T-helper 17 cell (primary cell): ENCODE measurements at regions not wholly inside any gene's neighbourhood (a gene's known extent, or its start where the extent isn't known, plus 50 kb on each side); places are given as distances from the start of the nearest gene placed in this dataset.

Experiments
- ATAC-seq: fragments of 150-1000 bp; cut with Tn5 transposase; 2 replicates; pipeline ENCODE4 v1.10.0; 2021; ENCODE audit warnings: mild to moderate bottlenecking, moderate library complexity
- DNase-seq, 3 donors: peaks; one replicate each; pipeline versions ENCODE4 v3.0.0 to v3.0.0-alpha.2; 2020 to 2021
- H3K9me3 ChIP-seq: one replicate; pipeline ENCODE4 v1.7.0; 2013; ENCODE audit warnings: low read length, mild to moderate bottlenecking; ENCODE audit not compliant: control insufficient read depth, poor library complexity, severe bottlenecking
- H3K27ac Mint-ChIP-seq: one replicate; pipeline ENCODE4 v1.8.0; 2022; ENCODE audit warnings: mild to moderate bottlenecking, moderate library complexity, mixed read lengths
- H3K27me3 Mint-ChIP-seq: one replicate; pipeline ENCODE4 v1.8.0; 2022; ENCODE audit warnings: mixed read lengths
- H3K36me3 Mint-ChIP-seq: one replicate; pipeline ENCODE4 v1.8.0; 2022; ENCODE audit warnings: low read depth, mixed read lengths
- H3K4me1 Mint-ChIP-seq: one replicate; pipeline ENCODE4 v1.8.0; 2022; ENCODE audit warnings: mild to moderate bottlenecking, mixed read lengths
- H3K4me3 Mint-ChIP-seq: one replicate; pipeline ENCODE4 v1.8.0; 2022; ENCODE audit warnings: mild to moderate bottlenecking, moderate library complexity, mixed read lengths

DNA sequence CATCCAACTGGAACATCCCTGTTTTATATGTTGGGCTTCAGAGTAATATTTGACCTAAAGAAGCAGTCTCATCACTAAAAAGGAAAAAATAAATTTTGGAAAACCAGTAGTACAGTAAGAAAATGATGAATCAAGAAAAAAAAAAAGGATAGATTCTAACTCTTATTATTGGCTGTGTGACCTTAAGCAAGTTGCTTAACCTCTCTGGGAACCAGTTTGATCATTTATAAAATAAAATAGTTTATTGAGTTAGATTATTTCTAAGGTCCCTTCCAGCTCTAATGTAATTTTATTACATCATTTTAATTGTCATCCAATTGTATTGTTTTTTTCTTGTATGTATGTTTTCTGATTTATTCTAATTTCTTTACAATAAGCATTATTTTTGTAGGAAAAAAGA lies 127.0 kb downstream of the PRELID2 start:
- Mint-ChIP-seq H3K4me3 (no peak overlapping the region), H3K27me3 (peaks cover 6% of the 10 kb centered on the region), H3K36me3 (no peaks in the 10 kb centered on the region), H3K4me1 (no peaks in the 10 kb centered on the region), H3K27ac (no peak overlapping the region)
- no peaks in the 10 kb centered on the region for H3K9me3 ChIP-seq
- ATAC-seq: no peak
- no peak for DNase-seq

DNA sequence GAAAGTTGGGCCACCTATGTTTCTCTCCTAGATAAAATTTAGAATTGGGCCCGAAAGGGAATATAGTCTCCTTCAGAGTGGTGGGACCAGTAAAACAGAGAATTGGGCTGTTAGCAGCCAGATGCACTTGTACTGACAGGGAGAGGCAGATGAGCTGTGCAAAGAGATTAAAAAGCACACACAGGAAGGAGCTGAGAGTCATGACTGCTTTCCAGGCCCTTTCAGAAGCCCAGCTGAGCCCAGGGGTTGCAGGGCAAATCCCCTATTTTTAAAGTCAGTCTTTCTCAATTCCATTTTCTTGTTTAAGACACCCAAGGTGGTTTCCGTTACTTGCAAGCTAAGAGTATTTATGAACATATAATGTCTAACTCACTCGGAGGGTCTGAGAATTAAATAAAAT lies 130.4 kb downstream of the PRELID2 start:
- no peaks in the 10 kb centered on the region for H3K9me3 ChIP-seq
- H3K4me1 Mint-ChIP-seq: peaks cover 2% of the 10 kb centered on the region
- H3K27me3 Mint-ChIP-seq: no peaks in the 10 kb centered on the region
- no peaks in the 10 kb centered on the region for H3K36me3 Mint-ChIP-seq
- ATAC-seq: no peak
- DNase-seq: no peak
- no peak overlapping the region for H3K27ac Mint-ChIP-seq
- H3K4me3 Mint-ChIP-seq: no peak overlapping the region

DNA sequence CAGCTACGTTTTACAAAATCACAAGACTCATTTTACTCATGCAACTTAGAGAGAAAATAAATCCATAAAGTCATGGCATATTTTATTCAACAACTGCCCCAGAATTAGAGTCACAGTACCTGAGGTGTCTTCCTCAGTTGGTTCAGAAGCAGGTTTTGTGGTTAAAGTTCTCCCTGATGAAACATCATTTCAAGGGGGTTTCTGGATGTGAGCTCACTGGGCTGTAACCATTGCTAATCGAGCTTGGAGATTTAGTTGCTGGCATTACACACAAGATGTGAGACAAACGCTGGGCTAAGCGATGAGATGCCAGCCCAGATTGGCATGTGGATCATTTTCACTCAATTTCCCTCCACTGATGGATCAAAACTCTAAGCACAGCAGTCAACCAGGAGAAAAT lies 131.3 kb downstream of the PRELID2 start:
- DNase-seq (no peak), ATAC-seq (no peak)
- no peak overlapping the region for H3K4me3 Mint-ChIP-seq
- H3K27ac Mint-ChIP-seq: no peak overlapping the region
- H3K9me3 ChIP-seq: no peaks in the 10 kb centered on the region
- peaks cover 2% of the 10 kb centered on the region for H3K4me1 Mint-ChIP-seq
- H3K36me3 Mint-ChIP-seq: no peaks in the 10 kb centered on the region
- H3K27me3 Mint-ChIP-seq: no peaks in the 10 kb centered on the region

DNA sequence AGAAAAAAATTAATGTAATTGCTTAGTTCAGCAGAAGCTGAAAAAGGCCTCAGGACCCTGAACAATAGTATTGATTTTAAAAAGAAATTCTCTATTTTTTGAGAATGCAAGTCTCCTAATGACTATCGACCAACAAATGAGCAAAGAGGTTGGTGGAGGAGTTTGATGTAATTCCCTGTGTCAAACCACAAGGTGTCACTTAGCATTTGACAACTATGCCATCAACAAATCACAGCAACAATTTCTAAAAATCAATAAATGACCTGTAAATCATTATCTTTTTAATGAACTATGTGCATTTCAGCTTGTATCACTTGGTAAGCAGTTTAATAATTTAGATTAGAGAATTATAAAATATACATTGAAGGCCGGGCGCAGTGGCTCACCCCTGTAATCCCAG lies 133.7 kb downstream of the PRELID2 start:
- ATAC-seq (no peak), DNase-seq (no peak)
- no peak overlapping the region for H3K27ac Mint-ChIP-seq
- H3K9me3 ChIP-seq: no peaks in the 10 kb centered on the region
- H3K4me3 Mint-ChIP-seq: no peak overlapping the region
- peaks cover 2% of the 10 kb centered on the region for H3K4me1 Mint-ChIP-seq
- H3K36me3 Mint-ChIP-seq: no peaks in the 10 kb centered on the region
- H3K27me3 Mint-ChIP-seq: no peaks in the 10 kb centered on the region

DNA sequence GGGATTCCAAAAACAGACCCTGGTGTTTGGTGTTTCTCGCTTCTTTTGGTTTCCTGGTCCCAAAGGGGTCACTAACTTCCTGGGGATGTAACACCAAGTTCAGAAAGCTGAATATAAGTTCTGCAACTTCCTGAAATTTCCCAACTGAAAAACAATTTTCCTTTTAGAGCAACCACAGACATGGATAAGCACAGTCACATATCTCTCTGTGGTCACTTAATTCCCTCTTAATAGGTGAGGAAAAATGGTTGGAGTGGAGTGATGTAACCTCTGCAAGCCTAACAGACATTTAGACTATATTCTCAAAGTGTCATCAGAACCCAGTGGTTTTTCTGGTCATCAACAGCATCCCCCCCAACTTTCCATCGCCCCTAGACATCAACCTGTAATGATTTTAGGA lies 135.3 kb downstream of the PRELID2 start:
- H3K9me3 ChIP-seq: no peaks in the 10 kb centered on the region

DNA sequence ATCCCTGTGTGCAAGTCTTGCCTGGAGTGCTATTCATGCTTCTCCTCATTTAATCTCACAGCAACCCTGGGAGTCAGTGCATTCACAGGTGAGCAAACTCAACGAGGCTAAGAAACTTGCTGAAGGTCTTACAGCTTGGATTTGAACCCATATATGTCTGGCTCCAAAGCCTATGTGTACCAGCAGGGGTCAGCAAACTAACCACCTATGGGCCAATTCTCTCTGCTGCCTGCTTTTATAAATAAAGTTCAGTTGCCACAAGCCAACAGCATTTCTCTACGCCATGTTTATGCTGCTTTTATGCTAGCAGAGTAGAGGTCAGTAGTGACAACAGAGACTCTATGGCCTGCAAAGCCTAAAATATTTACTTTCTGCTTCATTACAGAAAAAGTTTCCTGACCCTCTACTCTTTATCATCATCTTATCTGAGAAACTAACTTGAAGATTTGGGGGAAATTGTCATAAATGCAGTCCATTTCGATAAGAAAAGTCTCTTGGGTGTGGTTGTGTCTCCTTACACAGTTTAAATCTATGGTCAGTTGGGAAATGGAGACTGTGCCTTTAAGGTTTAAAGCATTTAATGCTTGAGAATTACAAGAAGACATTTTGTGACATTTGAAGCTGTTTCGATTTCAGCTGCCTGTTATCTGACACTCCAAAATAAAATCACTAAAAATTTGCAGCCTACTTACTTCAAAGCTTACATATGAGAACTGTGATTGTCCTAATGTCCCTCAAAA lies 137.7 kb downstream of the PRELID2 start:
- H3K4me3 Mint-ChIP-seq: no peak overlapping the region
- H3K27me3 Mint-ChIP-seq: no peaks in the 10 kb centered on the region
- peaks cover 4% of the 10 kb centered on the region for H3K4me1 Mint-ChIP-seq
- ATAC-seq (no peak), DNase-seq (no peak)
- no peaks in the 10 kb centered on the region for H3K36me3 Mint-ChIP-seq
- no peak overlapping the region for H3K27ac Mint-ChIP-seq
- H3K9me3 ChIP-seq: no peaks in the 10 kb centered on the region

More for the DNA sequence above, 135.3 kb downstream of the PRELID2 start:
- peaks cover 2% of the 10 kb centered on the region for H3K4me1 Mint-ChIP-seq
- H3K36me3 Mint-ChIP-seq: no peaks in the 10 kb centered on the region
- no peaks in the 10 kb centered on the region for H3K27me3 Mint-ChIP-seq
- no peak for ATAC-seq
- no peak overlapping the region for H3K27ac Mint-ChIP-seq
- no peak for DNase-seq
- H3K4me3 Mint-ChIP-seq: no peak overlapping the region

DNA sequence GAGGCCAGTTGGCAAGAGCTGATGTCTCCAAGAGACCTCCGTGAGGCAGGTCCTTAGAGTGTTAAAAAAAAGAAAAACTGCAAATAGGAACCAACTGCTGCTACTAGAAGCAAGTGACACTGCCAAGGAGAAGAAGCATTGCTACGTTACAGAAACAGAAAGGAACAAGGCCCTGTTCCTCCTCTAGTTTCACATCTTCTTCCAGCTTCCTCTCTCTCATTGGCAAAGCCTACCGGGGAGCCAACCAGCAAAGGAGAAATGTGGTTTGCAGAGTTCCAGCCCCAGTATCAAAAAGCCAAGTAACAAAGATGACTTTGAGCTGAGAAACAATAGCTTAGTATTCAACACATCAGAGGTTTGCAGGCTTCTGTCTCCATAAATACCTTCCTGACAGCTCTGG lies 145.9 kb downstream of the PRELID2 start:
- H3K27ac Mint-ChIP-seq: no peak overlapping the region
- H3K4me3 Mint-ChIP-seq: no peak overlapping the region
- no peaks in the 10 kb centered on the region for H3K9me3 ChIP-seq
- no peaks in the 10 kb centered on the region for H3K27me3 Mint-ChIP-seq
- ATAC-seq (no peak), DNase-seq (no peak)
- no peaks in the 10 kb centered on the region for H3K4me1 Mint-ChIP-seq
- no peaks in the 10 kb centered on the region for H3K36me3 Mint-ChIP-seq

DNA sequence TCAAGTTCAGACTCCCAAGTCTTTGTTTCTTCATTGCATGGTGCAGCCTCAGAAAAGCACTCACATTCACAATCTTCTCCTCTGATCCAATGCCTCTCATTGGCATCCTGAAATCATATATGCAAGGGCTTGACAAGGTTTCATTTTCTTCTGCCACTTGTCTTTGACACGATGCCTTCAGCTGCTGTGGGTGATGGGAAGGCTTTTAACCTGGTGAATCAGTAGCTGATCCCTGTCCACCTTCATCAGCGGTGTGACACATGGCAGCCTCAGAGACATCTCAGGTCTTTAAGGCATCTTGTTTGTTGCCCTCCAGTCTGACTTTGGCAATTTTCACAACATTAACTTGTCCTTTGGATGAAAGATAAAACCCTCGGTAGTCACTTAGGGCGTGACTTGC lies 147.2 kb downstream of the PRELID2 start:
- H3K9me3 ChIP-seq: no peaks in the 10 kb centered on the region
- H3K4me1 Mint-ChIP-seq: no peaks in the 10 kb centered on the region
- no peaks in the 10 kb centered on the region for H3K36me3 Mint-ChIP-seq
- no peak overlapping the region for H3K4me3 Mint-ChIP-seq
- no peaks in the 10 kb centered on the region for H3K27me3 Mint-ChIP-seq
- DNase-seq (no peak), ATAC-seq (no peak)
- no peak overlapping the region for H3K27ac Mint-ChIP-seq

DNA sequence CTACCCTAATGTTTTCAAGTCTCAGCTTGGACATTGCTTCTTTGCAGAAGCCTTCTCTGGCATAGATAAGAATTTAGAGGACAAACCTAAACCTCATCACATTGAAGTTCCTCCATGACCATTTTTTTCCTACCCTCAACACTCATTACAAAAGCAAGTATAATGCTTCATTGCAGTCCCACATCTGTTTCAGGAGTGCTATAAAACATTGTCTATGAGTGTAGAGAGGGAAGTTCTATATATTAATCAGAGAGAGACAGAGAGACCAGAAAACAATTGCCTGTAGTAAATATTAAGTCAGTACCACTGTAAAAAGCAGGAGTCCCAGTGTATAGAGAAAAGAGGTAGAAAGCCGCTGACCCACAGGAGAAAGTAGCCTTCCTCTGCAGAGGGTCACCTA lies 149.7 kb downstream of the PRELID2 start:
- DNase-seq: no peak
- no peak for ATAC-seq
- peaks cover under 1% of the 10 kb centered on the region for H3K27me3 Mint-ChIP-seq
- no peak overlapping the region for H3K4me3 Mint-ChIP-seq
- H3K27ac Mint-ChIP-seq: no peak overlapping the region
- H3K4me1 Mint-ChIP-seq: no peaks in the 10 kb centered on the region
- H3K36me3 Mint-ChIP-seq: no peaks in the 10 kb centered on the region
- no peaks in the 10 kb centered on the region for H3K9me3 ChIP-seq

DNA sequence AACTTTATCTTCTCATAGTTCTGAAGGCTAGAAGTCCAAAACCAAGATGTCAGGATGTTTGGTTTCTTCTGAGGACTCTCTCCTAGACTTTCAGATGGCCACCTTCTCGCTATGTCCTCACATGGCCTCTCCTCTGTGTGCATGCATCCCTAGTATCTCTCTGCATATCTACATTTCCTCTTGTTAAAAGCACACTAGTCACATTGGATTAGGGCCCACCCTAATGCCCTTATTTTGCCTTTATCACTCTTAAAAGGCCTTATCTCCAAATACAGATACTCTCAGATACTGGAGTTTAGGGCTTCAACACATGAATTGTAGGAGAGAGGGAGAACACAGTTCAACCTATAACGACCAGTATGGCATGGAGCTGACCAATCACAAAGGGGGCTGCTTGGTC lies 151.7 kb downstream of the PRELID2 start:
- DNase-seq (no peak), ATAC-seq (no peak)
- peaks cover 5% of the 10 kb centered on the region for H3K27me3 Mint-ChIP-seq
- no peaks in the 10 kb centered on the region for H3K9me3 ChIP-seq
- no peaks in the 10 kb centered on the region for H3K36me3 Mint-ChIP-seq
- no peak overlapping the region for H3K4me3 Mint-ChIP-seq
- H3K4me1 Mint-ChIP-seq: peaks cover 2% of the 10 kb centered on the region
- H3K27ac Mint-ChIP-seq: no peak overlapping the region

DNA sequence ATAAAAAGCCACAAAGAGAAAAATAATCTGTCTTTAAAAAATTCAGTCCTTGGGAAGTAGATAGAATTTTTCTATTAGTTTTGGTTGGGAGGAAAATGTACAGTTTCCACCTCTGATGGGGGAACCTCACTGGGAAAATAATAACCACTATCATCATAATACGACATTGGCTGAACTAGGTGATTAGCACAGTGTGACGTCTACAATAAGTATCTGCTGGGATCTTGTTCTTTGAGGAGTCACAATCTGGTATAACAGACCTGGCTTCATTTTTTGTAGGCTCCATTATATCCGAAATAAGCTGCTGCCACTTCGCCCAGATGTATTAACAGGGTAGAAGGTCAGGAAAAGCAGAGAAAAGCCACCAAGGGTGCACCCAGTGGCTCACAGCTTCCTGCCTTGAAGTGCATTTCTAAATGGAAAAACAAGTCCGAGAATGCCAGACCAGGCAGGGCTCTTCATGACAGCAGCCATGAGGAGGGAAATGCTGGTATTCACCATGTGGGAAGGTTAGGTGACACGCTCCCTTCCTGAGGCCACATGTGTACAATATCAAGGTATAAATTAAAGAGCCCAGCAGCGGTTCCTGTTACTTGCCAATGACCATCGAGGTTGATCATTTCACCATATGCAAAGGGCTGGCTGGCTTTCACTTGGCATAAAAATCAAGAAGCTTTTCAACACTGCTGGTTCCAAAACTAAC lies 152.8 kb downstream of the PRELID2 start:
- H3K36me3 Mint-ChIP-seq: no peaks in the 10 kb centered on the region
- ATAC-seq (no peak), DNase-seq (no peak)
- no peaks in the 10 kb centered on the region for H3K9me3 ChIP-seq
- peaks cover 5% of the 10 kb centered on the region for H3K27me3 Mint-ChIP-seq
- H3K4me1 Mint-ChIP-seq: peaks cover 2% of the 10 kb centered on the region
- no peak overlapping the region for H3K27ac Mint-ChIP-seq
- H3K4me3 Mint-ChIP-seq: no peak overlapping the region

DNA sequence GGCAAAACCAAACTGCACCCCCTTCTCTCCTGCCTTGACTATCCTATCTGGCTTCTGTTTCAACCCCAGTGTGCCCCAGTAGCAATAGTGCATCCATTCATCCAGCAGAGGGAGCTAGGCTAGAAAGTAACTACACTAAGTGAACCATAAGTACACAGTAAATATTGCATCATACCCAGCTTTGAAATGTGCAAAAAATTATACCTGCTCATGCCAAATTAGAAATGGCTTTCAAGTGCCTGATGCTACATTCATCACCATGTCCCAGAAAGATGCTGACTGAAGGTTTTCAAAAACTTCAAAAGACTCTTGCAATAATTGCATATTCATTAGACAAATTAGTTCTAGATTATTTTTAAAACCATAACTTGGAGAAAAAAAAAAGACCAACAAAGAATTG lies 153.5 kb downstream of the PRELID2 start:
- no peaks in the 10 kb centered on the region for H3K9me3 ChIP-seq
- Mint-ChIP-seq H3K4me1 (peaks cover 2% of the 10 kb centered on the region), H3K27me3 (peaks cover 5% of the 10 kb centered on the region), H3K36me3 (no peaks in the 10 kb centered on the region), H3K27ac (no peak overlapping the region), H3K4me3 (no peak overlapping the region)
- no peak for DNase-seq
- ATAC-seq: peak; percentile 37

DNA sequence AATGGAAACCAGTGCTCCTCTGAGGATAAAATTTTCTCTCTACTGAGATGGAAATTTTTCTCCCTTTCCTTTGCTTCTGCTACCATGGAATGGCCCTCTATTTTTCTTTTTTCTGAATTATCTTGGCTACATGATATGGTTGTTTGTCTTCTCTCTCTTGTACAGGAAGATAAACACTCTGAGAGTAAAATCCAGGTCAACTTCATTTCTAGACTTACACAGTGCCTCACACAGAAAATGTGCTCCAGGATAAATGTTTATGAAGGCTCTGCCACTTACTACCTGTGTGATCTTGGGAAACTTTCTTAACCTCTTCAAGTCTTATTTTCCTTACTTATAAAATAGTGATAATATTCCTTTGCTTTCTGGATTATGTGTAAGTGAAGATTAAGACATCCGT lies 153.9 kb downstream of the PRELID2 start:
- no peaks in the 10 kb centered on the region for H3K36me3 Mint-ChIP-seq
- H3K27me3 Mint-ChIP-seq: peaks cover 5% of the 10 kb centered on the region
- no peaks in the 10 kb centered on the region for H3K9me3 ChIP-seq
- ATAC-seq: no peak
- peaks cover 2% of the 10 kb centered on the region for H3K4me1 Mint-ChIP-seq
- no peak overlapping the region for H3K27ac Mint-ChIP-seq
- H3K4me3 Mint-ChIP-seq: no peak overlapping the region
- no peak for DNase-seq

DNA sequence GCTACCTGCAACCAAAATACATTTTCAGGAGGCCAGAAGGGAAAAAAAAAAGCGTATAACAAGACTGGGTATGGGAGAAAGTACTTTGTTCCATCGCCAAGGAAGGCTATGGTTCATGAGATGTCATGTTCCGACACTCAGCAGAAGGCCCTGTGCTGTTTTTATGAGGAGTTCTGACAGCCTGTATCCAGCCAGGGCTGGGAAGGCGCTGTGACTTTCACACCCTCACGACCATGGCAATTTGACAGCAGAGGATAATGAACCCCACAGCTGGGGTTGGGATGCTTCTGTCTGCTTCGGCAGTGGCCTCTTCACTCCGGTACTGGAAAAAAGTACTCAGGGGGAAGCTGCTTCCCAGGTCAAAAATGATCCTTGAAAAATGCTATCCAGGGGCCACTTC lies 154.4 kb downstream of the PRELID2 start:
- Mint-ChIP-seq H3K4me3 (no peak overlapping the region), H3K36me3 (no peaks in the 10 kb centered on the region), H3K4me1 (peaks cover 2% of the 10 kb centered on the region), H3K27ac (no peak overlapping the region), H3K27me3 (peaks cover 5% of the 10 kb centered on the region)
- no peak for DNase-seq
- no peaks in the 10 kb centered on the region for H3K9me3 ChIP-seq
- ATAC-seq: no peak
